Erythroblast (primary cell): ENCODE measurements at regions not wholly inside any gene's neighbourhood (a gene's known extent, or its start where the extent isn't known, plus 50 kb on each side); places are given as distances from the start of the nearest gene placed in this dataset.

Experiments
- GATA1 ChIP-seq: IDR thresholded peaks from 2 replicates; pipeline ENCODE4 v1.6.1; 2011; ENCODE audit warnings: low read depth, mild to moderate bottlenecking, control low read depth, low read length, moderate library complexity
- POLR2A ChIP-seq: IDR thresholded peaks from 2 replicates; pipeline ENCODE4 v1.6.1; 2011; ENCODE audit warnings: mild to moderate bottlenecking, low read length

DNA sequence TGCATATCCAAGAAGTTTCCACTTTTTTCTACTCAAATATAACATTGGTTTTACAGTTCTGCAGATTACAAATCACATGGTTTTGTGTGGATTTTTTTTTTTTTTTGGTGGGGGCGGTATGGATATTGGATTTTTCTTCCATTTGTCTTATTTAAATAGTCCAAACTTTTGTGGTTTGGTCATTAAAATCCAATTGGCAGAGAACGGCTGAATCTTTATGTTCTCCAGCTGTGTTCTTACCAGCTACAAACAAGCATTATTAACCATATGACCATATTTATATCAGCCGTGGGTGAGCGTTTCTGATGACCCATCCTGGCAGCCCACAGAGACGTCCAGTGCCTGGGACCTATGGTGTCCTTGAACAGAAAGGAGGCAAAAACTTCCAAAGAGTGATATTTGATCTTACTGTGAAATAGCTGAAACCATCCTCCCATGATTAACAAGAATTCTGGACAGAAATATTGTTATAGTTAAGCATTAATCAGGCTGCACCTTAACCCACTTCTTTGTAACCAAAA lies 200.4 kb downstream of the LYPLAL1 start:
- TF ChIP-seq POLR2A (no peak), GATA1 (no peak)
